A549 (cell line): ENCODE measurements at regions not wholly inside any gene's neighbourhood (a gene's known extent, or its start where the extent isn't known, plus 50 kb on each side); places are given as distances from the start of the nearest gene placed in this dataset.

Experiments
- EHMT2 ChIP-seq: fragments of 200-600 bp; sonication (generic); IDR thresholded peaks from 2 replicates; pipeline ENCODE4 v1.6.1; 2016; ENCODE audit warnings: antibody characterized with exemption, low read depth, mild to moderate bottlenecking, moderate library complexity
- MYC ChIP-seq: IDR thresholded peaks from 2 replicates; pipeline ENCODE4 v1.6.1; 2012; ENCODE audit warnings: mild to moderate bottlenecking, inconsistent platforms, low read length, improper control_type of control experiment, borderline replicate concordance
- TF ChIP-seq, protein P1 (sequence below): IDR thresholded peaks from 2 replicates; pipeline ENCODE4 v1.6.1; 2012
- TF ChIP-seq, protein P2 (sequence below): fragments of >200 bp; sonication (Bioruptor Twin); formaldehyde crosslinking; IDR thresholded peaks from 3 replicates; pipeline ENCODE4 v1.5.1; 2016

DNA sequence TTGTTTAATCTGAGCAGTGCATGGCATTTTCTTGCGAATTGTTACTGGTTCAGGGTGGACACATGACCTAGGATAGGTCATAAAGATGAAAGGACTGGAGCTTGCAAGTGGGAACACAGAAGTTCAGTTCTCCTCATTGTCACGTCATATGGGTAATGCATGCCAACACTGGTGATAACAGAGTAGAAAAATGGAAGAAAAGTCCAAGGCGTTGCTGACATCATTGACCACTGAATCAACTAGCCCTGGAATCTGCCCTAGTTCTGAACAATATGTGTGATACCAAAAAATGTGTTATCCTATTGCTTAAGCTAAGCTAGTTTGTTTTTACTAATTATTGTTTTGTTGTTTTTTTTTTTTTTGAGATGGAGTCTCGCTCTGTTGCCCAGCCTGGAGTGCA is 234.2 kb upstream of the MAF start:
- TF ChIP-seq, protein P1, sequence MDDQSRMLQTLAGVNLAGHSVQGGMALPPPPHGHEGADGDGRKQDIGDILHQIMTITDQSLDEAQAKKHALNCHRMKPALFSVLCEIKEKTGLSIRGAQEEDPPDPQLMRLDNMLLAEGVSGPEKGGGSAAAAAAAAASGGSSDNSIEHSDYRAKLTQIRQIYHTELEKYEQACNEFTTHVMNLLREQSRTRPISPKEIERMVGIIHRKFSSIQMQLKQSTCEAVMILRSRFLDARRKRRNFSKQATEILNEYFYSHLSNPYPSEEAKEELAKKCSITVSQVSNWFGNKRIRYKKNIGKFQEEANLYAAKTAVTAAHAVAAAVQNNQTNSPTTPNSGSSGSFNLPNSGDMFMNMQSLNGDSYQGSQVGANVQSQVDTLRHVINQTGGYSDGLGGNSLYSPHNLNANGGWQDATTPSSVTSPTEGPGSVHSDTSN, result no peak
- no peak for TF ChIP-seq MYC
- no peak for TF ChIP-seq EHMT2
- TF ChIP-seq, protein P2, sequence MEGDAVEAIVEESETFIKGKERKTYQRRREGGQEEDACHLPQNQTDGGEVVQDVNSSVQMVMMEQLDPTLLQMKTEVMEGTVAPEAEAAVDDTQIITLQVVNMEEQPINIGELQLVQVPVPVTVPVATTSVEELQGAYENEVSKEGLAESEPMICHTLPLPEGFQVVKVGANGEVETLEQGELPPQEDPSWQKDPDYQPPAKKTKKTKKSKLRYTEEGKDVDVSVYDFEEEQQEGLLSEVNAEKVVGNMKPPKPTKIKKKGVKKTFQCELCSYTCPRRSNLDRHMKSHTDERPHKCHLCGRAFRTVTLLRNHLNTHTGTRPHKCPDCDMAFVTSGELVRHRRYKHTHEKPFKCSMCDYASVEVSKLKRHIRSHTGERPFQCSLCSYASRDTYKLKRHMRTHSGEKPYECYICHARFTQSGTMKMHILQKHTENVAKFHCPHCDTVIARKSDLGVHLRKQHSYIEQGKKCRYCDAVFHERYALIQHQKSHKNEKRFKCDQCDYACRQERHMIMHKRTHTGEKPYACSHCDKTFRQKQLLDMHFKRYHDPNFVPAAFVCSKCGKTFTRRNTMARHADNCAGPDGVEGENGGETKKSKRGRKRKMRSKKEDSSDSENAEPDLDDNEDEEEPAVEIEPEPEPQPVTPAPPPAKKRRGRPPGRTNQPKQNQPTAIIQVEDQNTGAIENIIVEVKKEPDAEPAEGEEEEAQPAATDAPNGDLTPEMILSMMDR, result no peak
